Amniotic stem cell (primary cell): ENCODE measurements at regions not wholly inside any gene's neighbourhood (a gene's known extent, or its start where the extent isn't known, plus 50 kb on each side); places are given as distances from the start of the nearest gene placed in this dataset.
A peak's percentile ranks its signal among the peaks of the same experiment; 100 is the strongest.

Source experiments
- DNase-seq: peaks from one replicate; lab custom pipeline; 2025; lab: John Stamatoyannopoulos, UW

DNA sequence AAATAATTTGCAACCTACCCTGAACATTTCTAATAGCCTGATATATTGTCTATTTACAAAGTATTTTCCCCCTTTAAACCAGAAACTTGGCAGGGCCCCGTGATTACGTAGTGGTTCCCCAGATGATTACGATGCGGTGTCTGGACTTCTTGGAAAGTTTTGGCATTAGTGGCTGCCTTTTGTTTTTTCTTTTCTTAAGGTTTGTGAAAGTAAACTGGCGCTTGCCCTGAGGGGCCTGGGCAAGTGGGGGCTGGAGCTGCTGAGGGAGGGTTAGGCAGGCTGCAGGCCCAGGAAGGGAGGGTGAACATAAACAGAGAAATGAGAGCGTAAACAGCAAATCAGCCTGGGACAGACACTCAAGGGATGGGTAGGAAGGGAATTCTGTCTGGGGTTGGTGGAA, 123.6 kb upstream of the MSX1 start:
- no peak for DNase-seq

DNA sequence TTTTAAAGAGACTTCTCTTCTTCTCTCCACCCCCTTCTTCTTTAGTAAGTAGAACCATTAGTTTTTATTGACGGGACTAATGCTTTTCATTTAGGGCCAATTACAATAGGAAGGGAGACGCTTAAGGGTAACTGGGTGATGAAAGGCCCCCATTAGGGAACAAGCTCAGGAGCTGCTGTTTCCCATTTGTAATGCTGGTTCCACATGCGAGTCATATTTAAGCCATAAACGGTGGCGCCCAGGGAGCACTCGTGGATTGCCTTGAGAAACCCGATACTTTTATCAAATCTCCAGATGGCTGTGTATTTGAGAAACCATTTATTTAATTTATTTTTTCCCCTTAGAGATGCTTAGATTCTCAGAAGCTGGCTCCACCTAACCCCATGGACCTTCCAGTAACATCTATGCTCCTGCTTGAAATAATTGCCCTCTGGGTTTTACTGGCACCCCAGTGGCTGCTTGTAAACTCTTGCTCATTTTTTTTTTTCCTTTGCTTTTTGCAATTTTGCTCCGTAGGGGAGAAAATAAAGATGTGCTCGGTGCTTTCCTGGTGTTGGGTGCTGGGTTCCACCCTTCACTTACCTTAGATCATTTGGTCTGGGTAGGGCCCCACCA, 124.2 kb upstream of the MSX1 start:
- no peak for DNase-seq

DNA sequence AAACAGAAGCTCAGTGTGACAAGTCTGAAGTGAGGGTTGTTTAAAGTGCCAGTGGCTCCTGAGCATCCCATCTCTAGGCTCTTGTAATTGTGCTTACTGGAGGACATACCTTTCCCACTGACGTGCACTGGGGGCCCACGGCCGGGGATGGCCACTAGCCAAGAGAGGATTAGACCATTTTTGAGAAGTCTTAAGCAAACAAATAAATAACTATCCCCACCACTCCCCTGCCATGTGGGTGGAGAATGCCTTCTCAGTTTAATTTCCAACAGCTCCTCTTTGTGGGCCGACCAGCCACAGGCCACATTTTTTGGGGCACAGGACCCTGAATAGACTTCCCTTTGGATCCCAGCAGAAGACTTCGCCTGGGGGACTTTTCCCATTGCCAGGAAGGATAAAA, 125.0 kb upstream of the MSX1 start:
- no peak for DNase-seq

DNA sequence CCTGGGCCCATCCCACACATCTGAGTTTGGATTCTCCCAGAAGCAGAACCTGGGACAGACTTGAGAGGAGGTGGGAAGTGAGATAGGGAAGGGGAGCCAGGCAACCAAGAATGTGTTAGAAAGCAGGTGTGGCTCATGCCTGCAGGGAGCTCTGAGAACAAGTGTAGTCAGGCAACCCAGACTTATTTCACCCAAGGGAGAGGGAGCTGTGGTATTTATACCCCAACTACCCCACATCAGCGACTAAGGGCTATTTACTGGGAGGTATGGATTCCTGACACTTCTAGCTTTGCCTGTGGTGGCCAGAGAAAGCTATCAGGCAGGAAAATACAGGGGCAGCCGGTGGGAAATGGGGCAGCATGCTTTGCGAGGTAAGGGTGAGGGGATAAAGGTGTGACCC, 125.8 kb upstream of the MSX1 start:
- no peak for DNase-seq

DNA sequence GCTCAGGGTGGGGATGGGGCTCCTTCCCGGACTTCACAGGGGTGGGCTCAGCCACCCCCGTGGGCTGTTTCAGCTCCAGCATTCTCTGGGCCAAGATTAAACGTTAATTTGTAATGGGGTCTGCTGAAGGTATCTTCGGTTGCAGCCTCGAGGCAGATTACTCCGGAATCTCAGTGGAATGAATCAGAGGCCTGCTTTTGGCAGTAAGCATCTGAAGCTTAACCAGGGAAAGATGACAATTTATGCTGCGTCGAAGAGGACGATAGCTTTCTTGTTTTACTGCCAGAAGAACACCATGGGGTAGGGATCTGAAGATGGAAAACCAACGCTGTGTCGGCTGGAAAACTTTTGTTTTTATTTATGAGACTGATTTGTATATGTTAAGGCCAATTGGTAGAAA, 129.2 kb upstream of the MSX1 start:
- peak; percentile 11 for DNase-seq

DNA sequence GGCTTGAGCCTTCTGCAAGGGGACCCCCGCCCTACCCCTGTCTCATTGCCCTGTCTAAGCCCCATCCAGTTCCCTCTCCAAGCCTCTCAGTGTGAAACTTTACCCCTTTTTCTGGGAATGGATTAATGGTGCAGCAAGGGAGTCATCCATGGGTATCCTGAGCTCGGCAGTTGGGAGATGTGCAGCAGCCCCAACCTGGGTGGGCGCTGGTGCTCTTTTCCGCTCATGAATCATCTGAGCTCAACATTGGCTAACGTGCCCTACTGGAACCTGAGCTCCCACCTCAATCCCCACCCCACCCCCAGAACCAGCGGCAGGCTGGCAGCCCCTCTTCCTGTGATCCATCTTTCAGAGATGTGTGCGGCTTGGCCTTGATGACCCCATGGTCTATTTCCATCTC, 130.3 kb upstream of the MSX1 start:
- no peak for DNase-seq

- no peak for DNase-seq
These were observed 131.9 kb upstream of the MSX1 start for GRCh38 chr4:4727536-4727935.

GRCh38 chr4:4726051-4726450, 133.4 kb upstream of the MSX1 start:
- DNase-seq, result no peak

DNA sequence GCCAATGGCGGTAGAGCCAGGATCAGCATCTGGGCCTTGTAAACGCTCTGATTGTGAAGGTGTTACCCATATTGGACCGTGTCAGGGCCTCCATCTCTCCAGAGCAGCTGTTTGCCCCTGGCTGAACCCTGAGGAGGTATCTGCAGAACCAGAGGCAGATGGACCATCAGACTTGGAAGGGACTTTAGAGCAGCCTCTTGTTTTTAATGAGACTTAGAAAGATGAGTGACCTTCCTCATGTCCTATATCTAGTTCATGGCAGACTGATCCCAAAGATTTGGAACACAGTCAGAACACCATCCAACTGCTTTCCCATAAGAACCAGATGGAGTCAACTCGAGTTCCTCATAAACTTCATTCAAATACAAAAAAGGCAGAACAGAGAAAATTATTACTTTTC, 135.1 kb upstream of the MSX1 start:
- DNase-seq, result no peak

GRCh38 chr4:4721636-4722035, 137.8 kb upstream of the MSX1 start:
- no peak for DNase-seq

DNA sequence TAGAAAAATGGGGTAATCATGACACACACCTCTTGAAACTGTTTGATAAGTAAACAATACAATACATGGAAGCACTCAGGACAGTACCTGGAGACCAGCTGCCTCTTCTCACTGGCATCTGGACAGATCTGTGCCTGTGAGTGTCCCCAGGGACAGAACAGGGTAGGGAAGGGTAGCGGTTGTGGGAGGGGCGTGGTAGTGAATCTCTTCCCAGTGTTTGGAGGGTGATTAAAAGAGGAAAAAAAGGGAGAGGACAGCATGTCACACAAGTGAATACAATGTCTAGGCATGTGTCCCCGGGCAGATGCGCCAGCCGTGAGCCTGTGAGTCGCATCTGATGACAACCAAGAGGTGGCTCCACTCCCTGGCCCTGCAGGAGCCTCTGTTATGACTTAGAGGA, 138.8 kb upstream of the MSX1 start:
- no peak for DNase-seq

- DNase-seq, result no peak
These were observed 140.0 kb upstream of the MSX1 start for GRCh38 chr4:4719436-4719835.

GRCh38 chr4:4717692-4718091, 141.8 kb upstream of the MSX1 start:
- no peak for DNase-seq

- no peak for DNase-seq
These were observed 145.1 kb upstream of the MSX1 start for GRCh38 chr4:4714331-4714730.

- no peak for DNase-seq
These were observed 146.5 kb upstream of the MSX1 start for GRCh38 chr4:4712800-4713528.

- DNase-seq, result no peak
These were observed 147.6 kb upstream of the MSX1 start for GRCh38 chr4:4711902-4712301.

DNA sequence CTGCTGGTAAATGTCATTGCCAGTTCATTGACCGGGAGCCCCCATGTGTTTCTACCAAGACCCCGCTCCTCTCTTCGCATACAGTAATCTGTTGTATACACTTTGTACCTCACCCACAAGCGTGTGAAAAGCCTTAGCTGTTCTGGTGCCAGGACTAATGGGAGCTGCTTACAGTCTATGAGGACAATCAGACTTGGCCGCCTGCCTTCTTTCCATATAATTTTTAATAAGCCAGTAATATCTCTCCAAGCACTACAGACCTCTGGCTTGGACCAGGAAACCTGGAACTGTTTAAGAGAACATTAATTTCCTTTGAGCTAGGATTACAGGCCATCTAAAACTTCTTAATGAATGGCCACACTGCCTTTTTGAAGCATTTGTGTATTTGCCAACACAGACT, 149.7 kb upstream of the MSX1 start:
- no peak for DNase-seq

- DNase-seq, result no peak
These were observed 155.2 kb upstream of the MSX1 start for GRCh38 chr4:4704267-4704666.

GRCh38 chr4:4697584-4697983, 155.7 kb upstream of the STX18 start:
- no peak for DNase-seq

DNA sequence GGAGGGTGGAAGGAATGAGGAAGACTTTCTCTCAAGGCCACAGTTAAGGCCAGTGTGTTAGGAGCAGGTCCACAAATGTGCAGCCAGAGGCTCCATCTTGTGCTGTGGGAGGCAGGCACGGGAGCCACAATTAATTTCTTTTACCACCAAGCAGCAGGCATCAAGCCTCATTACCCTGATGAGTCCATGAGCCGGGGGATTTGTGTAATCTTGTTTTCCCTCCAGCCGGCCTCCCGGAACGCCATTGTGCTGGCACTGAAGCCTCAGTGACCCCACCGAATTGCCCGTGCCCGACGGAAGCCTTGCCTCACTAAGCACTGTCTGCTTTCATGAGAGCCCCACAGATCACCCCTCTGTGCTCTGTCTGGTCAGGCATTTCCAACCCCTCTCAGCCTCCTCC, 154.7 kb upstream of the STX18 start:
- no peak for DNase-seq

DNA sequence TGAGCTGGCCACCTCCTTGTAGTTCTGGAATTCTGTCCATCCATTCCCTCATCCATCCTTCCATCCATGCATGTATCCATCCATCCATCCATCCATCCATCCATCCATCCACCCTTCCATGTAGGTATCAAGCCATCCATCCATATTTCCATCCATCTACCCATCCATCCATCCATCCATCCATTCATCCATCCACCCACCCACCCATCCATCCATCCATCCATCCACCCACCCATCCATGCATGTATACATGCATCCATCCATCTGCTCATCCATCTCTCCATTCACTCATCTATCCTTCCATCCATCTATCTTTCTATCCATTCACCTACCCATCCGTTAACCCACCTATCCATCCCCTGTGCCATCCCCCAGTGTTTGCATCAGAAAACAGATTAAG, 153.6 kb upstream of the STX18 start:
- no peak for DNase-seq

GRCh38 chr4:4694827-4695226, 153.0 kb upstream of the STX18 start:
- DNase-seq, result no peak

- no peak for DNase-seq
These were observed 152.5 kb upstream of the STX18 start for GRCh38 chr4:4694296-4694772.

DNA sequence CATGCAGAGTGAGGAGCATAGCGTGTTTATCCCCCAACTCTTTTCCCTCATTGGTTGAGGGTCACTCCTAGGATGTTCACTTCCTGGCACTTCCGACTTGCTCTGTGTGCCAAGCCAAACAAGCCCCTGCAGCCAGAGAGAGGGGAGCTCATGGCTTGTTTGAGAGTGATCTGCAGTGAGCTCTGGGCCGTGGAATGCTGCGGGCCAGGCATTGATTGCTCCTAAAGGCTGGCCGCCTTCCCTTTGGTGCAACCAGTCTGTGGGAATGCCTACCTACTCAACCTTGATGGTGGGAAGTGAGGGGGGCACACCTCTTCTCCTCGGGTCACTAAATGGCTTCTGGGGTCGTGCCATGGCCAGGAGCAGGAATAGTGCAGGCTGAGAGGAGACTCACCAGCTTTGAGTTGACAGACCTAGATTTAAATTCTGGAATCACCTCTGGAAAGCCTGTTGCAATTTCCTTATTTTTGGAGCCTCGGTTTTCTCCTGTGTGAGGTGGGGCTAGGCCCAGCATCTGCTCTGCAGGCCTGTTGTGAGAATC, 152.0 kb upstream of the STX18 start:
- DNase-seq, result no peak
